ENCODE measurements at regions not wholly inside any gene's neighbourhood (a gene's known extent, or its start where the extent isn't known, plus 50 kb on each side); places are given as distances from the start of the nearest gene placed in this dataset.

GRCh38 chr10:128337860-128338378 lies 211.7 kb upstream of the MKI67 start:
- TF ChIP-seq CTCF (conservative IDR thresholded peaks at IDR 0.05; ENCODE audit: low read depth, low read length) = no peak
- no peak for DNase-seq (ENCODE audit: low read depth)
- no peak overlapping the region for H3K4me3 ChIP-seq (ENCODE audit: low read depth, low read length)

GRCh38 chr10:128338951-128339350 lies 212.7 kb upstream of the MKI67 start:
- no peak for DNase-seq (ENCODE audit: low read depth)
- no peak overlapping the region for H3K4me3 ChIP-seq (ENCODE audit: low read depth, low read length)
- TF ChIP-seq CTCF (conservative IDR thresholded peaks at IDR 0.05; ENCODE audit: low read depth, low read length) = no peak

GRCh38 chr10:128339753-128340152 lies 213.5 kb upstream of the MKI67 start:
- H3K4me3 ChIP-seq (ENCODE audit: low read depth, low read length) = no peak overlapping the region
- no peak for TF ChIP-seq CTCF (conservative IDR thresholded peaks at IDR 0.05; ENCODE audit: low read depth, low read length)
- DNase-seq (ENCODE audit: low read depth) = no peak

GRCh38 chr10:128345353-128345752 lies 219.1 kb upstream of the MKI67 start:
- no peak for TF ChIP-seq CTCF (conservative IDR thresholded peaks at IDR 0.05; ENCODE audit: low read depth, low read length)
- no peak for DNase-seq (ENCODE audit: low read depth)
- H3K4me3 ChIP-seq (ENCODE audit: low read depth, low read length) = no peak overlapping the region

GRCh38 chr10:128360783-128361182 lies 234.6 kb upstream of the MKI67 start:
- TF ChIP-seq CTCF (conservative IDR thresholded peaks at IDR 0.05; ENCODE audit: low read depth, low read length) = no peak
- no peak for DNase-seq (ENCODE audit: low read depth)

GRCh38 chr10:128361487-128361886 lies 235.3 kb upstream of the MKI67 start:
- H3K4me3 ChIP-seq (ENCODE audit: low read depth, low read length) = no peak overlapping the region
- no peak for DNase-seq (ENCODE audit: low read depth)
- TF ChIP-seq CTCF (conservative IDR thresholded peaks at IDR 0.05; ENCODE audit: low read depth, low read length) = no peak

More at GRCh38 chr10:128360783-128361182, 234.6 kb upstream of the MKI67 start:
- no peak overlapping the region for H3K4me3 ChIP-seq (ENCODE audit: low read depth, low read length)

- no peak for TF ChIP-seq CTCF (conservative IDR thresholded peaks at IDR 0.05; ENCODE audit: low read depth, low read length)
- no peak overlapping the region for H3K4me3 ChIP-seq (ENCODE audit: low read depth, low read length)
- DNase-seq (ENCODE audit: low read depth) = no peak
These were observed 236.3 kb upstream of the MKI67 start for GRCh38 chr10:128362514-128362913.
